Fibroblast of lung (primary cell): ENCODE measurements at regions not wholly inside any gene's neighbourhood (a gene's known extent, or its start where the extent isn't known, plus 50 kb on each side); places are given as distances from the start of the nearest gene placed in this dataset.

Source experiments
- DNase-seq, 2 donors: peaks; one replicate each; pipeline versions ENCODE4 v3.0.0 to v3.0.0-alpha.2; 2010; ENCODE audit warnings: low read depth in 2 of 2
- H2AFZ ChIP-seq: 2 replicates; pipeline ENCODE4 v1.5.1; 2012; ENCODE audit warnings: low read length, control low read depth, inconsistent platforms
- H3K27ac ChIP-seq: 2 replicates; pipeline ENCODE4 v1.5.1; 2011; ENCODE audit warnings: low read length, control low read depth; ENCODE audit not compliant: insufficient read depth
- H3K27me3 ChIP-seq: 2 replicates; pipeline ENCODE4 v1.5.1; 2011; ENCODE audit warnings: mild to moderate bottlenecking, low read length; ENCODE audit not compliant: control insufficient read depth, insufficient read depth
- H3K36me3 ChIP-seq: 2 replicates; pipeline ENCODE4 v1.5.1; 2011; ENCODE audit warnings: low read length; ENCODE audit not compliant: control insufficient read depth, insufficient read depth
- H3K4me1 ChIP-seq: 2 replicates; pipeline ENCODE4 v1.5.1; 2011; ENCODE audit warnings: low read length; ENCODE audit not compliant: control insufficient read depth, insufficient read depth; ENCODE audit errors: extremely low read depth
- H3K4me2 ChIP-seq: 2 replicates; pipeline ENCODE4 v1.5.1; 2011; ENCODE audit warnings: low read length, control low read depth; ENCODE audit not compliant: insufficient read depth; ENCODE audit errors: extremely low read depth
- H3K4me3 ChIP-seq, 4 experiments: fragments of 200-600 bp in 1 of 4; sonication (generic) in 1 of 4; replicated peaks in 1 of 4; 2 replicates each; pipeline ENCODE4 v1.5.1; 2011 to 2016; ENCODE audit warnings: low read length in 4 of 4, low read depth in 3 of 4, mild to moderate bottlenecking in 3 of 4, control low read depth in 2 of 4, inconsistent platforms in 1 of 4, mixed read lengths in 1 of 4; ENCODE audit not compliant: insufficient read depth in 1 of 4; ENCODE audit errors: control extremely low read depth in 1 of 4
- H3K79me2 ChIP-seq: 2 replicates; pipeline ENCODE4 v1.5.1; 2012; ENCODE audit warnings: mild to moderate bottlenecking, low read length, inconsistent platforms; ENCODE audit not compliant: control insufficient read depth, insufficient read depth
- H3K9ac ChIP-seq: 2 replicates; pipeline ENCODE4 v1.5.1; 2011; ENCODE audit warnings: mild to moderate bottlenecking, low read length, control low read depth; ENCODE audit not compliant: insufficient read depth
- H3K9me3 ChIP-seq: 2 replicates; pipeline ENCODE4 v1.5.1; 2012; ENCODE audit warnings: low read depth, low read length; ENCODE audit not compliant: control insufficient read depth, insufficient read depth
- H4K20me1 ChIP-seq: 2 replicates; pipeline ENCODE4 v1.5.1; 2011; ENCODE audit warnings: low read length; ENCODE audit not compliant: control insufficient read depth, insufficient read depth; ENCODE audit errors: extremely low read depth
- CTCF ChIP-seq, 2 donors: IDR thresholded peaks in 1 of 2; conservative IDR thresholded peaks in 1 of 2; 1 replicate in 1 of 2; 2 replicates in 1 of 2; pipeline ENCODE4 v1.5.1; 2011 to 2012; ENCODE audit warnings: low read length in 2 of 2, control low read depth in 1 of 2, inconsistent platforms in 1 of 2, low read depth in 1 of 2, mild to moderate bottlenecking in 1 of 2
- EZH2 ChIP-seq: IDR thresholded peaks from 2 replicates; pipeline ENCODE4 v1.5.1; 2012; ENCODE audit warnings: low read length, control low read depth, mild to moderate bottlenecking; ENCODE audit errors: missing control alignments

GRCh38 chr5:64026493-64026892 lies 64.2 kb upstream of the HTR1A start:
- H2AFZ ChIP-seq, result no peak overlapping the region
- no peak overlapping the region for H3K4me3 ChIP-seq
- no peaks in the 10 kb centered on the region for H3K36me3 ChIP-seq
- H3K79me2 ChIP-seq, result no peaks in the 10 kb centered on the region
- no peak overlapping the region for H3K9ac ChIP-seq
- H3K4me2 ChIP-seq, result no peak overlapping the region
- no peak for TF ChIP-seq EZH2
- no peak for TF ChIP-seq CTCF (conservative IDR thresholded peaks at IDR 0.05 in 1 of 2, IDR thresholded peaks at IDR 0.05 in 1 of 2; ENCODE audit: low read depth in 1 of 2, low read length in 2 of 2)
- no peaks in the 10 kb centered on the region for H3K4me1 ChIP-seq
- H3K27ac ChIP-seq, result no peak overlapping the region
- H4K20me1 ChIP-seq, result no peaks in the 10 kb centered on the region
- H3K27me3 ChIP-seq, result no peaks in the 10 kb centered on the region
- H3K9me3 ChIP-seq, result no peaks in the 10 kb centered on the region
- no peak for DNase-seq

DNA sequence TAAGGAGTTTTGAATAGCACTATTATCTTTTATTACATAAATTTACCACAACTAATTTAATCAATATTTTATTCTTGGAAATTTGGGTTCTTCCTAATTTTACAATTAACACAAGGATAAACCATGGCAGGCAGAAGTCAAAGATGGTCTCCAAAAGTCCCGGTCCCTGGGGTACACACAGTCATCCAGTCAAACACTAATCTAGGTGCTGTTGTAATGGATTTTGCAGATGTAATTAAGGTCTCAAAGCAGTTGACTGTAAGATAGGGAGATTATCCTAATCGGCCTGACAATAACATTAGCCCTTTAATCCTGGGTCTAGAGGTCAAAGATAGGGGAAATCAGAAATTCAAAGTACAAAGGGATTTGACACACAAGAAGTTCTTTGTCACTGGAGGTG lies 57.5 kb upstream of the HTR1A start:
- no peak for DNase-seq
- Histone ChIP-seq H2AFZ (no peak overlapping the region), H3K4me3 (no peak overlapping the region), H4K20me1 (no peaks in the 10 kb centered on the region), H3K9ac (no peak overlapping the region), H3K27ac (no peak overlapping the region), H3K9me3 (no peaks in the 10 kb centered on the region), H3K4me1 (no peaks in the 10 kb centered on the region), H3K79me2 (no peaks in the 10 kb centered on the region), H3K4me2 (no peak overlapping the region), H3K36me3 (no peaks in the 10 kb centered on the region), H3K27me3 (no peaks in the 10 kb centered on the region)
- TF ChIP-seq EZH2 (no peak), CTCF (conservative IDR thresholded peaks at IDR 0.05 in 1 of 2, IDR thresholded peaks at IDR 0.05 in 1 of 2; ENCODE audit: low read depth in 1 of 2, low read length in 2 of 2) (no peak)

DNA sequence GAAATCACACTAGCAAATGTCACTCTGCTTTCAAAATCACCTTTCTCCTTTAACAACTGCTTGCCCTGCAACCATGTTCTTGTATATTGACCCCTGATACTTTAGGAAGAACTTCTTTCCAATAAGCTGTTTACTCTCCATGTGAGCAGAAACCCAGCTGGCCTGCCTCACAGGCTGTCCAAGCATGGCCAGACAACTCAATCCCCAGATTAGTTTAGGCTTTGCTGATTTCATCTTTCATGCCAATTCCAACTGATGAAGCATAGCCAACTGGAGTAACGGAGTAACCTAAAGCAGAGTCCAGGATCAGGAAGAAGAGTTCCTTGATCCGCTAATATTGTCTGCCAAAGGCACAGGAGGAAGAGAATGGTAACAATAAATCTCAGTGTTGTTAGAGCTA lies 56.7 kb upstream of the HTR1A start:
- H3K4me1 ChIP-seq, result no peaks in the 10 kb centered on the region
- TF ChIP-seq EZH2 (no peak), CTCF (conservative IDR thresholded peaks at IDR 0.05 in 1 of 2, IDR thresholded peaks at IDR 0.05 in 1 of 2; ENCODE audit: low read depth in 1 of 2, low read length in 2 of 2) (no peak)

More for the DNA sequence above, 56.7 kb upstream of the HTR1A start:
- H3K4me3 ChIP-seq, result no peak overlapping the region
- H3K9ac ChIP-seq, result no peak overlapping the region
- H3K27me3 ChIP-seq, result no peaks in the 10 kb centered on the region
- no peak overlapping the region for H2AFZ ChIP-seq
- no peak for DNase-seq
- H4K20me1 ChIP-seq, result no peaks in the 10 kb centered on the region
- H3K36me3 ChIP-seq, result no peaks in the 10 kb centered on the region
- no peaks in the 10 kb centered on the region for H3K79me2 ChIP-seq
- no peaks in the 10 kb centered on the region for H3K9me3 ChIP-seq
- no peak overlapping the region for H3K4me2 ChIP-seq
- H3K27ac ChIP-seq, result no peak overlapping the region
